ENCODE measurements at regions not wholly inside any gene's neighbourhood (a gene's known extent, or its start where the extent isn't known, plus 50 kb on each side); places are given as distances from the start of the nearest gene placed in this dataset.

GRCh38 chr1:199301472-199302217, 662.8 kb downstream of the PTPRC start:
- no peak for TF ChIP-seq ZNF274 (IDR thresholded peaks at IDR 0.05; ENCODE audit: low read depth, low read length)
- H3K4me3 ChIP-seq (ENCODE audit: low read length) = no peak overlapping the region

- no peak overlapping the region for H3K4me3 ChIP-seq (ENCODE audit: low read length)
- TF ChIP-seq ZNF274 (IDR thresholded peaks at IDR 0.05; ENCODE audit: low read depth, low read length) = no peak
Observed at GRCh38 chr1:199302554-199302953, 663.7 kb downstream of the PTPRC start.

GRCh38 chr1:199303035-199303434, 664.2 kb downstream of the PTPRC start:
- H3K4me3 ChIP-seq (ENCODE audit: low read length) = no peak overlapping the region
- no peak for TF ChIP-seq ZNF274 (IDR thresholded peaks at IDR 0.05; ENCODE audit: low read depth, low read length)

- TF ChIP-seq ZNF274 (IDR thresholded peaks at IDR 0.05; ENCODE audit: low read depth, low read length) = no peak
- no peak overlapping the region for H3K4me3 ChIP-seq (ENCODE audit: low read length)
Observed at GRCh38 chr1:199305053-199305452, 666.2 kb downstream of the PTPRC start.

DNA sequence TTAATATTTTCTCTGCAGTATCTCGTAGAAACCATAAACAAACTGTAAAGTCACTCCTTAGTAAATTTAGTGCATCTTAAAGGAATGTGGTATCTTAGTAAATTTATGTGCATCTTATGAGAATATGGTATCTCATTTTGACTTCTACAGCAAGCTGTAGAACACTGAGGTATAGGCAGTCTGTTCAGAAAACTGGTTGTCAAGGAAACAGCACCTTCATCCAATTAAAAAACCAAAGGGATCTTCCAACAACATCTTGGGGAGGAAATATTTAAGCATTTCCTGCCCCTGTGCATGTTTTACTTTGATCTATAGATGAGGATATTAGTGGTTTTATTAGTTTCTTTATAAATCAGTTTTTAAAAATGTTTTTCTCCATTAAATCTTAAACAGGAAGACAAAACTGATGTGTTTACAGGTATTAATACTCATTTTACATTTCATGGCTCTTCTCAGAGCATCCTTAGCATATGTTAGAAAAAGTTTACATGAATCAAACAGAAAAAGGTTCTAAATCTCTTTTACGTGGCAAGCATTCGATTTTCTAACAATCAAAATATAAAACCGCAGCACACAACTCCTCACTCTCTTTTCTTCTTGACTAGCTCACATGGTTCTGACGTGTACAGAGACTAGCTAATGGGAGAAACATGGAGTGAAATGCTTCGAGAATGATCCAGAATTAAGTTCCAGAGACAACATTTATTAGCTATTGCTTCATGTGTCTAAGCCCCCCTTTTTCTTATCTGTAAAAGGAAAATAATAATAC, 668.8 kb downstream of the PTPRC start:
- H3K4me3 ChIP-seq (ENCODE audit: low read length) = no peak overlapping the region
- no peak for TF ChIP-seq ZNF274 (IDR thresholded peaks at IDR 0.05; ENCODE audit: low read depth, low read length)

GRCh38 chr1:199308349-199308846, 669.6 kb downstream of the PTPRC start:
- no peak overlapping the region for H3K4me3 ChIP-seq (ENCODE audit: low read length)
- no peak for TF ChIP-seq ZNF274 (IDR thresholded peaks at IDR 0.05; ENCODE audit: low read depth, low read length)

DNA sequence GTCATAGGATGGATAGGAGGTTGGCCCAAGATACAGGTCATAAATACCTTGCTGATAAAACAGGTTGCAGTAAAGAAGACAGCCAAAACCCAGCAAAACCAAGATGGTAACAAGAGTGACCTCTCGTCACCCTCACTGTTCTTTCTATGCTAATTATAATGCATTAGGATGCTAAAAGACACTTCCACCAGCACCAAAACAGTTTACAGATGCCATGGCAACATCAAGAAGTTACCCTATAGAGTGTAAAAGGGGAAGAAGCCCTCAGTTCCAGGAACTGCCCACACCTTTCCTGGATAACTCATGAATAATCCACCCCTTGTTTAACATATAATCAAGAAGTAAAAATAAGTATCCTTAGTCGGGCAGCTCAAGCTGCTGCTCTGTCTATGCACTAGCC, 671.9 kb downstream of the PTPRC start:
- TF ChIP-seq ZNF274 (IDR thresholded peaks at IDR 0.05; ENCODE audit: low read depth, low read length) = no peak
- no peak overlapping the region for H3K4me3 ChIP-seq (ENCODE audit: low read length)

DNA sequence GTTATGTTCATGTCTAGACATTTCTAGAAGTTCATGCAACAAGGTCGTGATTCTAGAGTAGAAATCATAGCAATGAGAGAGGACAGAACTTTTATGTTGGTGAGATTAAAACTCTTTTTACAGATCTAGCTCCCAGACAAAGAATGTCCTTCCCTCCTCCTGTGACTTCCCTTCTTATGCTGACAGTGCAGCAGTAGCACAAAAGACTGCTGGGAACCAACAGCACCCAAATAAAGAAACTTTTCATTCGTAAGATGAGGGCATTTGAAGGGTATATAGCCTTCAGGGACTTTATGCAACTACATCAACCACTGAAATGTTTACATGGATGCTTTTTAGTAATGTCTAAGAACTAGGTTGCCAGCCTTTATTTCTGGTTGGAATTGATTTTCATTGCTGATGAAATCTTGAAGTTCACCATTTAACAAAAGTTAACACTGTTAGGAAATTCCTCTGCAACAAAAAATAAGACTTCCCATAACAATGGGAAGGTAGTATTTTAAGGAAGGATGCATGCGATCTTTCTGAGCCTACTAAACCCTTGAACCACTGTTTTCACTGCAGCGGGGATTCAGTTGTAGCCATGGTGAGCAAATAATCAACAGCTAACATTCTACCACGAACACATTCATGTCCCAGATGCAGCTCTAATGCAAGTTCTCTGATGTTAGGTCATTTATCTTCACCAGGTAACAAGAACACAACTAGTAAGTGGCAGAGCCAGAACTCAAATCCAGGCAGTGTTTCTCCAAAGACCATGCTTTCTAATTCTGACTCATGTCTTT, 672.8 kb downstream of the PTPRC start:
- no peak overlapping the region for H3K4me3 ChIP-seq (ENCODE audit: low read length)

DNA sequence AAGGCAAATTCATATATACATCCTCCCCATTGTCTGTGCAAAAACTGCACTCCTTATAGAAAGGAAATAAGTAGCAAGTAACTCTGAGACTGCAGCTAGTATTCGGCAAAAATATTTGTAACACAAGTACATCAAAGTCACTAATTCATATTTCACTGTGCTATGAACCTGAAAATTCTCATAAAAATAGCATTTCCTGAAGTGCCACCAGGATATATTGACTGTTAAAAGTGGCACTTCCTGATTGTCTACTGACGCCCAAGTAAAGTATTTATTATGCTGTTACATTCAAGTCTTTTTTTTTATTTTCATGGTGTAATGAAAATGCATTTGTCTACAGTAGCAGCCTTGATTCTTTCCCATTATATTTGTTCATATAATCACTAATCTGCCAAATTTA, 673.8 kb downstream of the PTPRC start:
- H3K4me3 ChIP-seq (ENCODE audit: low read length) = no peak overlapping the region
- no peak for TF ChIP-seq ZNF274 (IDR thresholded peaks at IDR 0.05; ENCODE audit: low read depth, low read length)

More for the DNA sequence above, 672.8 kb downstream of the PTPRC start:
- TF ChIP-seq ZNF274 (IDR thresholded peaks at IDR 0.05; ENCODE audit: low read depth, low read length) = no peak

- no peak overlapping the region for H3K4me3 ChIP-seq (ENCODE audit: low read length)
- no peak for TF ChIP-seq ZNF274 (IDR thresholded peaks at IDR 0.05; ENCODE audit: low read depth, low read length)
Observed at GRCh38 chr1:199313444-199313843, 674.6 kb downstream of the PTPRC start.

DNA sequence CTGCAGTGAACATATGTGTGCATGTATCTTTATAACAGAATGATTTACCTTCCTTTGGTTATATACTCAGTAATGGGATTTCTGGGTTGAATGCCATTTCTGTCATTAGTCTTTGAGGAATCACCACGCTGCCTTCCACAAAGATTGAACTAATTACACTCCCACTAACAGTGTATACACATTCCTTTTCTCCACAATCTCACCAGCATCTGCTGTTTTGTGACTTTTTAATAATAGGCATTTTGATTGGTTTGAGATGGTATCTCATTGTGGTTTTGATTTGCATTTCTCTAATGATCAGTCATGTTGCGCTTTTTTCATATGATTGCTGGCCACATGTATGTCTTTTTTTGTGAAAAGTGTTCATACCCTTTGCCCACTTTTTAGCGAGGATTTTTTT, 680.5 kb downstream of the PTPRC start:
- TF ChIP-seq ZNF274 (IDR thresholded peaks at IDR 0.05; ENCODE audit: low read depth, low read length) = no peak
- H3K4me3 ChIP-seq (ENCODE audit: low read length) = no peak overlapping the region

DNA sequence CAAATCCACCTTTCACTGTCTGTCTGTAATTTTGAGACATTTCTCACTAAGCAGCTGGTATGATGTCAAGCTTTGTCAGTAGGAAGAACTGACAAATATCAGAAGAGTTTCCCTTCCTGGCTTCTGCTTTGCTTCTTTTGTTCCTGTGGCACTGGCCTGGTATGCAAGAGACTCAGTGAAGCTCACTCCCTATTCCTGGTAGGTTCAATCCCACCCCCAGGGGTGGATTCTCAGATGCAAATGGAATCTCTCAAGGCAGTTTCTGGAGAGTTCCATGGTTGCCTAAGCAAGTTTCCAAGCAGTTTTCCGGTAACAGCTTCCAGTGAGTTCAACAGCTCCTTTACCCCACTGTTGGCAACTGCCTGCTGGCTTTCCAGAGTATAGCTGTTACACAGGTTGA, 683.4 kb downstream of the PTPRC start:
- H3K4me3 ChIP-seq (ENCODE audit: low read length) = no peak overlapping the region

DNA sequence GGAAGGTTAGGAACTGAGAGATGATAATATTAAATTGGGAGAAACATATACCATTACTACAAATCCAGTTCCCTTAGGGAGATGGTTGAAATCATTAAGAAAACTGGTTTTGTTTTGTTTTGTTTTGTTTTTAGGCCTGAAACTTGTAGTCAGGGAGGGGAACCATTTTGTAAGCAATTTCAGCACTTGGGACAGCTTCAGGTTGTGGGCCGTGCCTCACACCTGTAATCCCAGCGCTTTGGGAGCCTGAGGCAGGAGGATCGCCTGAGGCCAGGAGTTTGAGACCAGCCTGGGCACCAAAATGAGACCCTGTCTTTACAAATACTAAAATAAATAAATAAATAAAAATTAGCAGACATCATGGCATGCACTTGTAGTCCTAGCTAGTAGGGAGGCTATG, 694.3 kb upstream of the NR5A2 start:
- TF ChIP-seq ZNF274 (IDR thresholded peaks at IDR 0.05; ENCODE audit: low read depth, low read length) = no peak
- no peak overlapping the region for H3K4me3 ChIP-seq (ENCODE audit: low read length)

More for the DNA sequence above, 683.4 kb downstream of the PTPRC start:
- no peak for TF ChIP-seq ZNF274 (IDR thresholded peaks at IDR 0.05; ENCODE audit: low read depth, low read length)

DNA sequence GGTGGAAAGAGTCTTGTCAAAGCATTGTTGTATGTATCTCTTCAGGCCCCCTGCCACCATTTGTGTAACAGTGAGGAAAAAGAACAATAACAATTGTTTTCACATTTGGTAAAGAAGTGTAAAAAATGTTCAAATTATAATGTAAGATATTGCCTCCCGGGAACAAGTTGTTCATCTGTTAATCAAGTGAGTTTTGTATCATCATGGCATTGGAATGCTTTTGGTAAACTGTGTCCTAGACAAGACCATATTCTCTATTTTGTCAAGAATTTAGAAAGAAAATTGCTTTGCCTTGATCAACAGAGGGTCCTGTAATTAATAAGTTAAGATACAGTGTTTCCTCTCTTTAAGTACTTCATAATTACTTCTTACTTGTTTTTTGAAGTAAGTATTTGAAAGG, 692.0 kb upstream of the NR5A2 start:
- no peak for TF ChIP-seq ZNF274 (IDR thresholded peaks at IDR 0.05; ENCODE audit: low read depth, low read length)
- no peak overlapping the region for H3K4me3 ChIP-seq (ENCODE audit: low read length)

Data from GM08714 (cell line).